SH-SY5Y (cell line): ENCODE measurements at regions not wholly inside any gene's neighbourhood (a gene's known extent, or its start where the extent isn't known, plus 50 kb on each side); places are given as distances from the start of the nearest gene placed in this dataset.

Experiments
- GATA2 ChIP-seq: IDR thresholded peaks from 2 replicates; pipeline ENCODE4 v1.6.1; 2011; ENCODE audit warnings: mild to moderate bottlenecking, low read depth, low read length
- GATA3 ChIP-seq: IDR thresholded peaks from 2 replicates; pipeline ENCODE4 v1.6.1; 2011; ENCODE audit warnings: low read depth, mild to moderate bottlenecking, low read length, moderate library complexity

GRCh38 chr14:82510007-82510406 is 976.4 kb upstream of the SEL1L start:
- TF ChIP-seq GATA2, result no peak
- no peak for TF ChIP-seq GATA3
